HG02970 (cell line): ENCODE measurements at regions not wholly inside any gene's neighbourhood (a gene's known extent, or its start where the extent isn't known, plus 50 kb on each side); places are given as distances from the start of the nearest gene placed in this dataset.
"Not testable (repeated sequence)": the region's sequence is repeated elsewhere in the genome, so short reads cannot be mapped to it uniquely, and the experiment has no call there.

ENCODE experiments used
- ATAC-seq: cut with Tn5 transposase; IDR thresholded peaks from one replicate; pipeline ENCODE4 v1.9.1; 2021; ENCODE audit warnings: mild to moderate bottlenecking, moderate library complexity, moderate number of reproducible peaks; ENCODE audit not compliant: unreplicated experiment, low FRiP score

DNA sequence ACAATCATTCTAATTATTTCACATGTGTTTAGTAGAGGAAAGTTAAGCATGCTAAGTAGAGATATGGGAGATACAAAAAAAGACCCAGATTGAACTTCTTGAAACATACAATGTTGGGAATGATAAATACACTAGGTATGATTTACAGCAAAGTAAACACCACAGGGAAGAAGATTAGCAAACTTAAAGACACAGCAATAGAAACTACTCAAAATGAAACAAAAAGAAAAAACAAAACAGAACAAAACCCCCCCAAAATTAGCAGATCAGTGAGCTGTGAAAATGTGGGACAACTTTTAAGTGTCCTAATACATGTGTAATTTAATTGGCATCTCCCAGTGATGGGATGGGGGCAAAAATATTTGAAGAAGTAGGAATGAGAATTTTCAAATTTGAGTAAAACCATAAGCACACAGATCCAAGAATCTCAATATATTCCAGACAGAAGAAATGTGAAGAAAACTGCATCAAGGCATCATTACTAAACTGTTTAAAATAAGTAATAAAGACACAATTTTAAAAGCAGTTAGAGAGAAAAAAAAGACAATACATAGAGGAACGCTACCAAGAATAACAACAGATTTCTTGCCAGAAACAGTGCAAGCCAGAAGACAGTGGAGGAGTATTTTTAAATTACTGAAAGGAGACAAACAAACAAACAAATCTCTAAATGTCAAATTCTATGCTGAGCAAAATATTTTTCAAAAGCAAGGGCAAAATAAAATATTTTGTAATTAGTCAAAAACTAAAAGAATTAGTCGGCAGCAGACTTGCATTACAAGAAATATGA, 473.7 kb downstream of the QKI start:
- ATAC-seq = no peak

- ATAC-seq = no peak
Measured at GRCh38 chr6:163886428-163886827, 471.9 kb downstream of the QKI start.

GRCh38 chr6:163883984-163884383, 469.5 kb downstream of the QKI start:
- ATAC-seq = no peak

DNA sequence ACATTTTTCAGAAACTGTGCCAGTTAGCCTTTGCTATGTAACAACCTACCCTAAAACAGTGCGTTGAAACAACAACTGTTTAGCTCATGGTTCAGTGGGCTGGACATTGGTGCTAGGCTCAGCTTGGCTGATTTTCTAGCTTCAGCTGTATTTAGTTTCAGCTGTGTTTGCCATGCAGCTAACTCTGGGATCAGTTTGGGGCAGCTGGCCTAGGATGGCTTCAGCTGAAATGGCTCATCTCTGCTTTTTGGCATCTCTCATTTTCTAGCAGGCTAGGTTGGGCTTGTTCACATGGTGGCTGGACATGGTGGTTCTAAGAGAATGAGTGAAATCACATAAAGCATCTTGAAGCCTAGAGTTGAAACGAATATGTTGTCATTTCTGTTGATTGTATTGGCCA, 464.2 kb downstream of the QKI start:
- ATAC-seq = no peak

GRCh38 chr6:163877877-163878639, 463.5 kb downstream of the QKI start:
- no peak for ATAC-seq

GRCh38 chr6:163876391-163876790, 461.9 kb downstream of the QKI start:
- no peak for ATAC-seq

DNA sequence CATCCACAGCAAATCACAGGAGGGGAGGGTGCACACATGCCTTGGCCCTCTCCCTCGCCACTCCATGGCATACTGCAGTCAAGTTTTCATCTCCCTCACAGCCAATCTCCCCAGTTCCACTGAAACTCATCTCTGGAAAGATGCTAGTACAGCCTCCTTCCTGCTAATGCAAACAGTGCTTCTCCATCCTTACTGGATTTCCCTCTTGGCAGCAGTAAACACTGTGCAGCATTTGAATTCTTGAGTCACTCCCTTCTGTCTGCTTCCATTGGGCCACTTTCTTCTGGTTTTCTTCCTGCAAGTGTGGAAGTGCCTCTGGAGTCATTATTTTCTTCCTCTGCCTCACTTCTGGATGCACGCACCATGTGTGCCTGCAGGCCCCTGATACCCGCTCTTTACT, 460.3 kb downstream of the QKI start:
- no peak for ATAC-seq

- ATAC-seq = no peak
Measured at GRCh38 chr6:163872335-163872734, 457.8 kb downstream of the QKI start.

DNA sequence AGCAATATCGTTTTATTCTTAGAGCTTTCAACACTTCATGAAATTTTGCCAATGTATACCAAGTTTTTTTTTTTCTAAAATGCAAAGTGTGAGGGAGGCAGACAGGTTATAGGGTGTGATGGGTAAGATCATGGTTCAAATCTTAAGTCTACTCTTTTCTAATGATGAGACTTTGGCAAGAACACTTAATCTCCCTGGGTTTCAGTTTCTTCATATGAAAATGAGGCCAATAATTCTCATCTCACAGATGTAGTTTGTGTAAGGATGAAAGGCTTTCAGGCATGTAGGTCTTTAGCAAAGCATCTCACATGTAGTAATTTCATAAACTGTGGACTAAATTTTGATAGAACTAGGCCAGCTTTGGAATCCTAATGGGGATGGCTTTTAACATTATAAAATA, 457.1 kb downstream of the QKI start:
- no peak for ATAC-seq

- ATAC-seq = no peak
Measured at GRCh38 chr6:163867518-163868292, 453.2 kb downstream of the QKI start.

DNA sequence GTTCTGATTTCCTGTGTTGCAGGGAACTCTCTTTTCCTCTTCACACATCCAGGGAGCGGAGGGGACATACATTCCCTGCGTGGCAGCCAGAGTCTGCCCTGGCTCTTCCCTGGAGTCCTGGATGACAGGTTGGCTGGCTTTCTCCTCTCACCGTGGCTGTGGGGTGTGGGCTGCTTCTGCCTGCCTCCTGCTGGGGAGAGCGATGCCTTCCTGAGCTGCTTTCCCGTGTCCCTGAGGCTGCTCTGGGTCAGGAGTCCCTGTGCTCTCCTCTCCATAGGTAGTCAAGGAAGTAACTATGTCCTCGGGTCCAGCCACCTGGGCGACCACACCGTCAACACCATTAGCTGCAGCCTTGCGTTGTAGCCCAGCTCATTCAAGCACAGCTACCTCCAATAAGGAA, 451.7 kb downstream of the QKI start:
- no peak for ATAC-seq

- no peak for ATAC-seq
Measured at GRCh38 chr6:163863565-163863964, 449.0 kb downstream of the QKI start.

DNA sequence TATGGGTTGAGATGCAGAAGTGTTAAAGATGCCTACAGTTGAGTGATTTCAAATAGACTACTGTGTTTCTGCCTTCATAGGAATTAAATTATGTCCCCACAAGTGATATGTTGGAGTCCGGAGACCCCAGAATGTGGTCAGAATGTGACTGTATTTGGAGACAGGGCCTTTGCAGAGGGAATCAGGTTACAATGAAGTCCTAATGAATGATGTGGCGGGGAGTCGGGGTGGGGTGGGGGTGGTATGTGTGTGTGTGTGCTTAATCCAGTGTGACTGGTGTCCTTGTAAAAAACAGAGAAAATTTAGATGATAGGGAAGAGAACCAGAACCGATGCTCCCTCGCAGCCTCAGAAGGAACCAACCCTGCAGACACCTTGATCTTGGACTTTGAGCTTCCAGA, 448.2 kb downstream of the QKI start:
- no peak for ATAC-seq

DNA sequence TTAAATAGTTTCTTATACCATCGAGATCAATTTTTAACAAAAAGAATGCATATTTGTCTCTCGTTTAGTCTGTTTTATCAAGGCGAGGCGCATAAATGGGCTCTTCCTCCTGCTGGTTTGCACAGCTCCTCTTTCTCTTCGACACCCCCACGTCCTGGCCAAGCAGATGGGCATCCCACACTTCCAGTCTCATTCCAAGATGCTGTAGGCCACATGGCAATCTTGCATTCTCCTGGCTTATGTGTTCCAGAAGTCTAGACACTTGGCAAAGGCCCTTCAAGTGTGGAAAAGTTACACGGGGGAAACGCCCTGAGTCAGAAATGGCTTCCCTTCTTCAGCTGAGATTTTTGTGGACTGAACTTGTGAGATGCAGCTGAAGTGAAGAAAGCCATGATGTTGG, 447.1 kb downstream of the QKI start:
- no peak for ATAC-seq

- ATAC-seq = no peak
Measured at GRCh38 chr6:163860287-163861081, 446.0 kb downstream of the QKI start.

GRCh38 chr6:163858870-163859269, 444.4 kb downstream of the QKI start:
- ATAC-seq = not testable (repeated sequence)

GRCh38 chr6:163857421-163857820, 442.9 kb downstream of the QKI start:
- no peak for ATAC-seq

- ATAC-seq = no peak
Measured at GRCh38 chr6:163850874-163851273, 436.4 kb downstream of the QKI start.

DNA sequence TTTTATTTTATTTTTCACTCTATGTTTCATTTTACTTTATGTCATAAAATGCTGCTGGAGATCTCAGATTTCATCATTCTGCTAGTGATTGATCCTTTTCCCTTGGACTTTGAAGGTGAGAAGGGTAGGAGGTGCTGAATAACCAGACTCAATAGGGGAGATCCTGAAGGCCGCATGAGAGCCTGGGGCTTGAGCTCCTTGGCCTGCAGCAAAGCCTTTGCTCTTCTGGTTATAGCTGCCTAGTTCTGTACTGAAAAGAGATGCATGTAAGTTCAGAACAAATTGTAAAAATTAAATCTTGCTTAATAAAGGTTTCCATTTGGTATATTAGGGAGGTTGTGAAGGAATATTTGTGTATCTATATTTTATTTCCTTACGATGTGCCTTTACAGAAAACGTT, 430.2 kb downstream of the QKI start:
- ATAC-seq = no peak

DNA sequence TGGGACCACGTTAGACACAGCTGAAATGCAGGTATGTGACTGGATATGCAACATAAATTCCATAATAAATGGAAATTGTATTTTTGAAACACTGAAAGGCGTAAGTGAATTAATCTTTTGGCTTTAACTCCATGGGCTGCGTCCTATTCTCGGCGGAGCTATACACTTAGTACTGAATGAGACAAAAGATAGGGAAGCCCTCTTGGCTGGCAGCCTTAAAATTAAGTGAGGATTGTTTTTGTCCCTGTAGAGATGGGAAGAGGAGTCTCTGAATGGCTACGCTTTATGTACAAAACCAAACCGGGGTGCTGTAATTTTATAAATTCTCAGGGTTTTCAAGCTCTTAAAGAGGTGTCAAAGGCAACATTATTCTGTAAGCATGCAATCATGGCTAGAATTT, 429.8 kb downstream of the QKI start:
- ATAC-seq = no peak
